PC-9 (cell line): ENCODE measurements at regions not wholly inside any gene's neighbourhood (a gene's known extent, or its start where the extent isn't known, plus 50 kb on each side); places are given as distances from the start of the nearest gene placed in this dataset.

ENCODE experiments used
- BruUV-seq: library from RNA; stranded (reverse); fragments of 400-500 nt; replicated peaks from 2 replicates; lab custom pipeline; 2021; lab: Mats Ljungman, UMichigan
- CTCF ChIA-PET: fragments of 300-600 bp; sonication (Branson Sonifier 250); formaldehyde crosslinking; loops from one replicate; lab custom pipeline; 2022; ENCODE audit warnings: antibody characterized with exemption; lab: Charles Lee
- POLR2A ChIA-PET: fragments of 300-600 bp; sonication (Branson Sonifier 250); formaldehyde crosslinking; loops from one replicate; lab custom pipeline; 2022; ENCODE audit warnings: antibody characterized with exemption; ENCODE audit not compliant: unreplicated experiment; lab: Charles Lee
- DNase-seq, 2 experiments: peaks; one replicate each; pipeline versions ENCODE4 v3.0.0 to v3.0.0-alpha.2; 2015 to 2022; ENCODE audit warnings: mixed read lengths in 1 of 2
- H2AFZ ChIP-seq: fragments of 200-600 bp; sonication (generic); 2 replicates; pipeline ENCODE4 v1.8.1; 2017; ENCODE audit warnings: antibody characterized with exemption
- H3F3A ChIP-seq: fragments of 200-600 bp; sonication (generic); 2 replicates; pipeline ENCODE4 v1.8.1; 2017; ENCODE audit warnings: antibody characterized with exemption, mild to moderate bottlenecking, low read depth; ENCODE audit not compliant: insufficient read depth
- H3K27ac ChIP-seq: fragments of 200-600 bp; sonication (generic); 2 replicates; pipeline ENCODE4 v1.6.1; 2016; ENCODE audit warnings: mixed run types
- H3K27me3 ChIP-seq: fragments of 200-600 bp; sonication (generic); 2 replicates; pipeline ENCODE4 v1.6.1; 2016; ENCODE audit warnings: low read depth, mixed run types; ENCODE audit not compliant: insufficient read depth
- H3K36me3 ChIP-seq: fragments of 200-600 bp; sonication (generic); 2 replicates; pipeline ENCODE4 v1.6.1; 2016; ENCODE audit warnings: low read depth, mixed run types
- H3K4me1 ChIP-seq: fragments of 200-600 bp; sonication (generic); replicated peaks from 2 replicates; pipeline ENCODE4 v1.6.1; 2016; ENCODE audit warnings: mixed run types; ENCODE audit not compliant: insufficient read depth
- H3K4me2 ChIP-seq: fragments of 200-600 bp; sonication (generic); 2 replicates; pipeline ENCODE4 v1.6.1; 2017; ENCODE audit warnings: mixed run types
- H3K4me3 ChIP-seq: fragments of 200-600 bp; sonication (generic); 2 replicates; pipeline ENCODE4 v1.6.1; 2016; ENCODE audit warnings: mixed run types
- H3K79me2 ChIP-seq: fragments of 200-600 bp; sonication (generic); 2 replicates; pipeline ENCODE4 v1.6.1; 2017; ENCODE audit warnings: low read depth, mixed run types
- H3K9me2 ChIP-seq: fragments of 200-600 bp; sonication (generic); 2 replicates; pipeline ENCODE4 v1.8.1; 2017; ENCODE audit warnings: mild to moderate bottlenecking; ENCODE audit not compliant: insufficient read depth
- H3K9me3 ChIP-seq: fragments of 200-600 bp; sonication (generic); 2 replicates; pipeline ENCODE4 v1.8.1; 2016; ENCODE audit warnings: low read depth; ENCODE audit not compliant: insufficient read depth
- H4K20me1 ChIP-seq: fragments of 200-600 bp; sonication (generic); 2 replicates; pipeline ENCODE4 v1.8.1; 2017; ENCODE audit not compliant: insufficient read depth
- EZH2 ChIP-seq: fragments of 200-600 bp; sonication (generic); IDR thresholded peaks from 2 replicates; pipeline ENCODE4 v1.8.0; 2017; ENCODE audit warnings: antibody characterized with exemption, low read depth
- intact Hi-C: fragments of 100-400 bp; cut with micrococcal nuclease; formaldehyde crosslinking; loops from one replicate; pipeline ENCODE4 v1.10.0; 2022; ENCODE audit not compliant: unreplicated experiment
- TF ChIP-seq, protein P1 (sequence below): fragments of 200-600 bp; sonication (generic); conservative IDR thresholded peaks from 2 replicates; pipeline ENCODE4 v1.6.1; 2017; ENCODE audit warnings: mixed run types, antibody characterized with exemption, mild to moderate bottlenecking, moderate library complexity

- Histone ChIP-seq H3K4me2 (no peak overlapping the region), H3K4me3 (no peak overlapping the region), H4K20me1 (no peaks in the 10 kb centered on the region), H3K9me2 (no peaks in the 10 kb centered on the region), H3K36me3 (no peaks in the 10 kb centered on the region), H3K9me3 (no peaks in the 10 kb centered on the region), H3K79me2 (no peaks in the 10 kb centered on the region), H3F3A (no peaks in the 10 kb centered on the region), H3K27me3 (no peaks in the 10 kb centered on the region), H2AFZ (no peak overlapping the region), H3K4me1 (no peaks in the 10 kb centered on the region), H3K27ac (no peak overlapping the region)
- no TSS peak for BruUV-seq
- CTCF ChIA-PET: interaction anchor here (0.6 kb wide), 1 partner anchor 1773 kb away, joined by 6 read pairs; no protein-coding TSS in a partner anchor
- POLR2A ChIA-PET: no interaction called here
- DNase-seq: no peak
- intact Hi-C loops: no loop called here
- no peak for TF ChIP-seq EZH2
- TF ChIP-seq, protein P1, sequence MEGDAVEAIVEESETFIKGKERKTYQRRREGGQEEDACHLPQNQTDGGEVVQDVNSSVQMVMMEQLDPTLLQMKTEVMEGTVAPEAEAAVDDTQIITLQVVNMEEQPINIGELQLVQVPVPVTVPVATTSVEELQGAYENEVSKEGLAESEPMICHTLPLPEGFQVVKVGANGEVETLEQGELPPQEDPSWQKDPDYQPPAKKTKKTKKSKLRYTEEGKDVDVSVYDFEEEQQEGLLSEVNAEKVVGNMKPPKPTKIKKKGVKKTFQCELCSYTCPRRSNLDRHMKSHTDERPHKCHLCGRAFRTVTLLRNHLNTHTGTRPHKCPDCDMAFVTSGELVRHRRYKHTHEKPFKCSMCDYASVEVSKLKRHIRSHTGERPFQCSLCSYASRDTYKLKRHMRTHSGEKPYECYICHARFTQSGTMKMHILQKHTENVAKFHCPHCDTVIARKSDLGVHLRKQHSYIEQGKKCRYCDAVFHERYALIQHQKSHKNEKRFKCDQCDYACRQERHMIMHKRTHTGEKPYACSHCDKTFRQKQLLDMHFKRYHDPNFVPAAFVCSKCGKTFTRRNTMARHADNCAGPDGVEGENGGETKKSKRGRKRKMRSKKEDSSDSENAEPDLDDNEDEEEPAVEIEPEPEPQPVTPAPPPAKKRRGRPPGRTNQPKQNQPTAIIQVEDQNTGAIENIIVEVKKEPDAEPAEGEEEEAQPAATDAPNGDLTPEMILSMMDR: no peak
These were observed 150.7 kb downstream of the BACH1 start for GRCh38 chr21:29449306-29449950.

GRCh38 chr21:29450058-29450457 is 151.3 kb downstream of the BACH1 start:
- H3K9me2 ChIP-seq: no peaks in the 10 kb centered on the region
- H3K4me3 ChIP-seq: no peak overlapping the region
- no TSS peak for BruUV-seq
- no peaks in the 10 kb centered on the region for H3F3A ChIP-seq
- DNase-seq: no peak
- H3K27me3 ChIP-seq: no peaks in the 10 kb centered on the region
- no peak overlapping the region for H2AFZ ChIP-seq
- H3K36me3 ChIP-seq: no peaks in the 10 kb centered on the region
- H3K4me1 ChIP-seq: no peaks in the 10 kb centered on the region
- no peaks in the 10 kb centered on the region for H4K20me1 ChIP-seq
- H3K79me2 ChIP-seq: no peaks in the 10 kb centered on the region
- TF ChIP-seq EZH2: no peak
- TF ChIP-seq, protein P1: no peak
- H3K4me2 ChIP-seq: no peak overlapping the region
- H3K9me3 ChIP-seq: no peaks in the 10 kb centered on the region
- ChIA-PET CTCF (interaction anchor here (0.6 kb wide), 1 partner anchor 1772 kb away, joined by 6 read pairs; no protein-coding TSS in a partner anchor), POLR2A (no interaction called here)
- H3K27ac ChIP-seq: no peak overlapping the region
- intact Hi-C loops: no loop called here

GRCh38 chr21:29453511-29453910 is 154.8 kb downstream of the BACH1 start:
- TF ChIP-seq, protein P1: no peak
- no peak for TF ChIP-seq EZH2
- H3K4me3 ChIP-seq: no peak overlapping the region
- no TSS peak for BruUV-seq
- no peaks in the 10 kb centered on the region for H3K27me3 ChIP-seq
- H4K20me1 ChIP-seq: no peaks in the 10 kb centered on the region
- ChIA-PET CTCF (no interaction called here), POLR2A (no interaction called here)
- H2AFZ ChIP-seq: no peak overlapping the region
- H3K4me2 ChIP-seq: no peak overlapping the region
- no peaks in the 10 kb centered on the region for H3K79me2 ChIP-seq
- no peaks in the 10 kb centered on the region for H3F3A ChIP-seq
- H3K9me3 ChIP-seq: no peaks in the 10 kb centered on the region
- no peaks in the 10 kb centered on the region for H3K36me3 ChIP-seq
- no peak for DNase-seq
- intact Hi-C loops: no loop called here
- no peaks in the 10 kb centered on the region for H3K9me2 ChIP-seq
- no peaks in the 10 kb centered on the region for H3K4me1 ChIP-seq
- H3K27ac ChIP-seq: no peak overlapping the region
